ENCODE measurements at regions not wholly inside any gene's neighbourhood (a gene's known extent, or its start where the extent isn't known, plus 50 kb on each side); places are given as distances from the start of the nearest gene placed in this dataset.
"Not testable (repeated sequence)": the region's sequence is repeated elsewhere in the genome, so short reads cannot be mapped to it uniquely, and the experiment has no call there.

DNA sequence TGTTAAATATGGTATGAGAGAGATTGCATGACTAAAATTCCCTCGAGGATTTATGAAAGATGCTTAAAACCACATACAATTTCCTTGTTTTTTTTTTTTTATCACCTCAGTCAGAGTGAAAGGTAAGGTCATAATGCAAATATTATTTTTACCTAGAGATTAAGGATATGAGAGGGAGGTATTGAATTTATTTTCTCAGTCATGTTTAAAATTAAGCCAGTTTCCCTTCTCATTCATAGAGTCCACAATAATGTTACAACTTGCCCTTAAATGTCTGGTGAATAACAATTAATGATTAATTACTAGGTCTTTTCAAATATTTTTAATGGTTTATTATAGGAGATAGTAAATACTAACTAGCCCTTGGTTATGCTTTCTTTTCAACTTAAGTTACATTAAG is 144.9 kb upstream of the HAPLN1 start:
- TF ChIP-seq EZH2 (IDR thresholded peaks at IDR 0.05; ENCODE audit: insufficient read depth, poor library complexity, severe bottlenecking) = no peak
- TF ChIP-seq EZH2phosphoT487 (IDR thresholded peaks at IDR 0.05; ENCODE audit: insufficient read depth, low read depth) = no peak
- 25 to 26% methylated on average over 1 of the region's 1 CpG for WGBS, 2 experiments (ENCODE audit: low coverage in 1 of 2, low lambda C conversion rate in 2 of 2, missing lambda C conversion rate in 2 of 2)
- Histone ChIP-seq H3K4me3 (no peak overlapping the region), H3K27me3 (replicated peaks; ENCODE audit: insufficient read depth) (no peaks in the 10 kb centered on the region), H3K4me2 (ENCODE audit: unreplicated experiment) (no peak overlapping the region), H3F3A (ENCODE audit: insufficient read depth) (no peaks in the 10 kb centered on the region), H3K9me3 (ENCODE audit: low read depth) (no peaks in the 10 kb centered on the region), H3K9ac (no peak overlapping the region), H4K20me1 (ENCODE audit: insufficient read depth) (no peaks in the 10 kb centered on the region), H3K27ac (no peak overlapping the region), H2AFZ (no peak overlapping the region), H3K36me3 (ENCODE audit: low read depth) (no peaks in the 10 kb centered on the region), H3K4me1 (ENCODE audit: insufficient read depth) (no peaks in the 10 kb centered on the region), H3K79me2 (ENCODE audit: insufficient read depth) (no peaks in the 10 kb centered on the region), H3K9me2 (ENCODE audit: insufficient read depth) (no peaks in the 10 kb centered on the region)
- in situ Hi-C loops (cut with MboI) = no loop called here
- DNase-seq = no peak

- TF ChIP-seq EZH2 (IDR thresholded peaks at IDR 0.05; ENCODE audit: insufficient read depth, poor library complexity, severe bottlenecking) = no peak
- no peak for TF ChIP-seq EZH2phosphoT487 (IDR thresholded peaks at IDR 0.05; ENCODE audit: insufficient read depth, low read depth)
- no peak overlapping the region for H2AFZ ChIP-seq
- no peaks in the 10 kb centered on the region for H3K27me3 ChIP-seq (replicated peaks; ENCODE audit: insufficient read depth)
- in situ Hi-C loops (cut with MboI) = no loop called here
- no peak for DNase-seq
- H3K4me2 ChIP-seq (ENCODE audit: unreplicated experiment) = no peak overlapping the region
- no peaks in the 10 kb centered on the region for H3K4me1 ChIP-seq (ENCODE audit: insufficient read depth)
- WGBS, 2 experiments (ENCODE audit: low coverage in 1 of 2, low lambda C conversion rate in 2 of 2, missing lambda C conversion rate in 2 of 2) = 4 to 11% methylated on average over 1 of the region's 1 CpG
- H3K9ac ChIP-seq = no peak overlapping the region
- no peaks in the 10 kb centered on the region for H3K36me3 ChIP-seq (ENCODE audit: low read depth)
- H3K4me3 ChIP-seq = no peak overlapping the region
- no peaks in the 10 kb centered on the region for H4K20me1 ChIP-seq (ENCODE audit: insufficient read depth)
- H3K79me2 ChIP-seq (ENCODE audit: insufficient read depth) = no peaks in the 10 kb centered on the region
- H3K27ac ChIP-seq = no peak overlapping the region
- H3K9me2 ChIP-seq (ENCODE audit: insufficient read depth) = no peaks in the 10 kb centered on the region
- no peaks in the 10 kb centered on the region for H3K9me3 ChIP-seq (ENCODE audit: low read depth)
- H3F3A ChIP-seq (ENCODE audit: insufficient read depth) = no peaks in the 10 kb centered on the region
Measured at GRCh38 chr5:83864652-83865051, 144.0 kb upstream of the HAPLN1 start.

DNA sequence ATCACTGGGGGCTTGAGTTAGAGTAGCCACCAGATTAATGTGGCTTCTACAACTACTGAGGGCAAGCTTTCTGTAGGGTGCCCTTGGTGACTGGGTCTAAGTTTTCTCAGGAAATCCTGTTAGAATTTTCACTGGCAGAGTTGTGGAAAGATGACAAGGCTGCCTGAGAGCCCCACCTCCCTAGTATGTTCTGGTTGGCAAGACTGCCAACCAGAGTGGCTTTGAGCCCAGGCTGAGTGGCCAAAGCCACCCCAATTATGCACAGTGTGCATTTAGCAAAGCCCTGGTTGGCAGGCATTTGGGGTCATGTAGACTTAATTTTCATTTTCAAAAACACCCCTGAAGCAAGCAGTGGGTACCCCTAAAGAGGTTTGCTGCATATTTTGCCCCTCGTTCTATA is 136.7 kb upstream of the HAPLN1 start:
- H3K27ac ChIP-seq = no peak overlapping the region
- H3K4me1 ChIP-seq (ENCODE audit: insufficient read depth) = no peaks in the 10 kb centered on the region
- no peaks in the 10 kb centered on the region for H3K79me2 ChIP-seq (ENCODE audit: insufficient read depth)
- no peaks in the 10 kb centered on the region for H3K27me3 ChIP-seq (replicated peaks; ENCODE audit: insufficient read depth)
- 38 to 50% methylated on average over 1 of the region's 1 CpG for WGBS, 2 experiments (ENCODE audit: low coverage in 1 of 2, low lambda C conversion rate in 2 of 2, missing lambda C conversion rate in 2 of 2)
- DNase-seq = no peak
- no peak for TF ChIP-seq EZH2 (IDR thresholded peaks at IDR 0.05; ENCODE audit: insufficient read depth, poor library complexity, severe bottlenecking)
- no peak for TF ChIP-seq EZH2phosphoT487 (IDR thresholded peaks at IDR 0.05; ENCODE audit: insufficient read depth, low read depth)
- no peaks in the 10 kb centered on the region for H3K9me3 ChIP-seq (ENCODE audit: low read depth)
- in situ Hi-C loops (cut with MboI) = no loop called here
- no peak overlapping the region for H3K4me3 ChIP-seq
- no peak overlapping the region for H3K4me2 ChIP-seq (ENCODE audit: unreplicated experiment)
- H3K9ac ChIP-seq = no peak overlapping the region
- H2AFZ ChIP-seq = no peak overlapping the region
- H3F3A ChIP-seq (ENCODE audit: insufficient read depth) = no peaks in the 10 kb centered on the region
- H3K36me3 ChIP-seq (ENCODE audit: low read depth) = no peaks in the 10 kb centered on the region
- no peaks in the 10 kb centered on the region for H4K20me1 ChIP-seq (ENCODE audit: insufficient read depth)
- no peaks in the 10 kb centered on the region for H3K9me2 ChIP-seq (ENCODE audit: insufficient read depth)

- 0 out of 2 replicates have a peak overlapping the region, but pooled peaks have one; percentile 16 for H2AFZ ChIP-seq
- no peaks in the 10 kb centered on the region for H3K27me3 ChIP-seq (replicated peaks; ENCODE audit: insufficient read depth)
- H3K9me3 ChIP-seq (ENCODE audit: low read depth) = no peaks in the 10 kb centered on the region
- H3K4me1 ChIP-seq (ENCODE audit: insufficient read depth) = no peaks in the 10 kb centered on the region
- H3K9me2 ChIP-seq (ENCODE audit: insufficient read depth) = no peaks in the 10 kb centered on the region
- TF ChIP-seq EZH2phosphoT487 (IDR thresholded peaks at IDR 0.05; ENCODE audit: insufficient read depth, low read depth) (no peak), EZH2 (IDR thresholded peaks at IDR 0.05; ENCODE audit: insufficient read depth, poor library complexity, severe bottlenecking) (no peak)
- in situ Hi-C loops (cut with MboI) = no loop called here
- DNase-seq = no peak
- WGBS, 2 experiments (ENCODE audit: low coverage in 1 of 2, low lambda C conversion rate in 2 of 2, missing lambda C conversion rate in 2 of 2) = 10 to 14% methylated on average over 6 of the region's 6 CpGs
- H3K4me3 ChIP-seq = no peak overlapping the region
- no peaks in the 10 kb centered on the region for H3F3A ChIP-seq (ENCODE audit: insufficient read depth)
- H3K27ac ChIP-seq = no peak overlapping the region
- no peaks in the 10 kb centered on the region for H3K36me3 ChIP-seq (ENCODE audit: low read depth)
- H3K79me2 ChIP-seq (ENCODE audit: insufficient read depth) = no peaks in the 10 kb centered on the region
- H3K4me2 ChIP-seq (ENCODE audit: unreplicated experiment) = no peak overlapping the region
- H3K9ac ChIP-seq = no peak overlapping the region
- no peaks in the 10 kb centered on the region for H4K20me1 ChIP-seq (ENCODE audit: insufficient read depth)
Measured at GRCh38 chr5:83856881-83857280, 136.2 kb upstream of the HAPLN1 start.

GRCh38 chr5:83850412-83850811 is 129.8 kb upstream of the HAPLN1 start:
- H3K27me3 ChIP-seq (replicated peaks; ENCODE audit: insufficient read depth); H3K9me3 ChIP-seq (ENCODE audit: low read depth); H3K4me3 ChIP-seq; H3K79me2 ChIP-seq (ENCODE audit: insufficient read depth); H3K36me3 ChIP-seq (ENCODE audit: low read depth); in situ Hi-C loops (cut with MboI); H4K20me1 ChIP-seq (ENCODE audit: insufficient read depth); H3K9me2 ChIP-seq (ENCODE audit: insufficient read depth); H3K27ac ChIP-seq; DNase-seq; H3K9ac ChIP-seq; H3K4me2 ChIP-seq (ENCODE audit: unreplicated experiment); H3F3A ChIP-seq (ENCODE audit: insufficient read depth); H2AFZ ChIP-seq; H3K4me1 ChIP-seq (ENCODE audit: insufficient read depth): not testable (repeated sequence)
- WGBS, 2 experiments (ENCODE audit: low coverage in 1 of 2, low lambda C conversion rate in 2 of 2, missing lambda C conversion rate in 2 of 2) = 70 to 73% methylated on average over 3 of the region's 3 CpGs

Data from GM23248 (cell line).